GM21526 (cell line): ENCODE measurements at regions not wholly inside any gene's neighbourhood (a gene's known extent, or its start where the extent isn't known, plus 50 kb on each side); places are given as distances from the start of the nearest gene placed in this dataset.
"Not testable (repeated sequence)": the region's sequence is repeated elsewhere in the genome, so short reads cannot be mapped to it uniquely, and the experiment has no call there.

Source experiments
- ATAC-seq: cut with Tn5 transposase; IDR thresholded peaks from one replicate; pipeline ENCODE4 v1.9.1; 2021; ENCODE audit warnings: moderate library complexity; ENCODE audit not compliant: unreplicated experiment, low FRiP score

DNA sequence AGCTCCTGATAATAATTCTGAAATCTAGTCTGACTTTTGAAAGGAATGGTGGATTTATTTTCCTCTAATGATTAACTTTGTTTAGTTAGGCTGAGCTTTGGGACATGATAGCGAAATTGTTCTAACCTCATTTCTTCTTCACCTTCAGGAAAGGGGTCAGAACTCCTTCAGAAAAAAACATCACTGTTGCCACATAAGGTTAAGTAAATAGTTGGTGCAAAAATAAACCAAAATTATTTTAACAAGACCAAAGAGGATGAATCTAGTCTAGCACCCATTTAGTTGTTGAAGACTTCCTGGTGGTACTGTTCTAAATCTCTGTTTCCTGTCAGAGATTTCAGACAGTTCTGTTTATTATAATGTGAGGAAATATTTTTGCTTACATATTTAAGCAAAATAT lies 379.8 kb downstream of the UTRN start:
- ATAC-seq = no peak

DNA sequence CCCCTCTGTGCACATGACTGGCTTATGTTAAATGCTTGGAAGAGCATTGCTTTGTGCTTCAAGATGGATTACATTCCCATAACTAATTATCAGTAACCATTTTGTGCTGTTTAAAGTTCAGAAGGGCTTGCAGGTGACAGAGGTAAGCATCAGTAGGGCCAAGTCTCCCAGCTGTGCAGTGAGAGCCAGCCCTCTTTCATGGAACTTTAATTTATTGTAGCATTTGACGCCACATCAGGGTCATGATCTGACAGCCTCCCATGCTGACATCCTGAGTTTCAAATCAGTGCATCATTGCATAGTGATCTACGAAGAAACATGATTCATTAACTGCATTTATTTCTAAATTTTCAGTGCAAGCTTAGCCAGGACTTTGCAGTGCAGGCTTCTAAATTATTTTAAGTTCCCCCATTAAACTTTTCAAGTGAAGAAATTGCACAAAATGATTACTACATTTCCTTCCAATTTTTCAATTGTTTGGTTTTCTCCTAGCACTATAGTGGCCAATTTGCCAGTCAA lies 380.9 kb downstream of the UTRN start:
- no peak for ATAC-seq

DNA sequence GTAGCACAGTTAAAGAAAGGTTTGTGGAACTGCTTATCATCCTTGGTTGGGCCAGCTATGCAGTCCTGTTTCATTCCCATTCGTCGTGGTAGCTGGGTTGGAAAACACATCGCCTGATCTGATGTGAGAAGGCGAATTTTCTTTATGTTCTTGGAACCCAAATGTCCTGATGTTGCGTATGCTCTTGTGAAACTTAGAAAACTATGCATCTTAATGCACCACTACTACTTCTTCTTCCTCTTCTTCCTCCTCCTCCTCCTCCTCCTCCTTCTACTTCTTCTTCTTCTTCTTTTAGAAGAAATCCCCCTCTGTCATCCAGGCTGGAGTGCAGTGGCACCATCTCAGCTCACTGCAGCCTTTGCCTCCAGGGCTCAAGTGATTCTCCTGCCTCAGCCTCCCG lies 381.6 kb downstream of the UTRN start:
- no peak for ATAC-seq

DNA sequence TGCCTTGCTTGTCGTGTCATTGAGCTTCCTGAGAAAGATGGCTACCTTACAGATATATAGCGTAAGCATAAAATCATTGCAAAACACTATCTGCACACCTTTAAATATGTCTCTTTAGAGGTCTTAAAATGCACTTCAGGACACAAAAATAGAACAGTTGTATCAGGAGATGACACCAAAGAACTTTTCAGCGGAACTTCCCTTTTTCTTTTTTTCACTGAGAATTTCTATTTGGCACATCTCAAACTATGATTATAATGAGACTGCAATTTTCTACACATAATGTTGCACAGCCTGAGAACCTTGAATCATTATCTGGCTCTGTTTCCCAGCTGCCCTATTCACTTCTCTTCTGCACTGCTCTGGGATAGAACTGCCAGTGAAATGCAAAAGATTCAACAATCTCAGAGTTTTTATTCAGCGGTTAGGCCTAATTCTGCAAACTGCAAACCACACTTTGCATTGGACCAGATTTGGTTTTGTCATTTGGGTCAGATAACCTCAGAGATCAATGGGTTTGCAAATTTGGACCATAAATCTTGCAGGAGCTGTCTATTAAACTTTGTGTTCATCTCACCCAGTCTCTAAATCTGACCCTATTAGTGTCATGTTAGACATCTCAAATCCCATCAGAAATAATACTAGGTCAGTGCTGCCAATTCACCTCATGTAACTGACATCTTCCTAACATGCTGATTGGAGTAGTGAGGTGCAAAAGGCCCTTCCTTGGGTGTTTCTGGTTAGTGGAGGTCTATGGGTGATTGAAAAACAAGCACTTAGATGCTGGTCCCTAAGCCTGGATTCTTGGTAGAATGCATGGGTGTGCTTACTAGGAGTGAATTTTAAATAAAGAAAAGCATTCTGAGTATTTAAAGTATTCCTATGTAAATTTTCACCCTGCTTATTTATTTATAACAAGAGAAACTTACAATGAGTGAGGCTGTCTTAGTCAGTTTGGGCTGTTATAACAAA lies 382.7 kb downstream of the UTRN start:
- ATAC-seq = no peak

DNA sequence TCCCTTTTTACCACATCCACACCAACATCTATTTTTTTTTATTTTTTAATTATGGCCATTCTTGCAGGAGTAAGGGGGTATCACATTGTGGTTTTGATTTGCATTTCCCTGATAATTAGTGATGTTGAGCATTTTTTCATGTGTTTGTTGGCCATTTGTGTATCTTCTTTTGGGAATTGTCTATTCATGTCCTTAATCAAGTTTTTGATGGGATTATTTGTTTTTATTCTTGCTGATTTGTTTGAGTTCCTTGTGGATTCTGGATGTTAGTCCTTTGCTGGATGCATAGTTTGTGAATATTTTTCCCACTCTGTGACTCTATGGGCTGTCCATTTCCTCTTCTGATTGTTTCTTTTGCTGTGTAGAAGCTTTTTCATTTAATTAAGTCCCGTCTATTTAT lies 385.1 kb downstream of the UTRN start:
- not testable (repeated sequence) for ATAC-seq

DNA sequence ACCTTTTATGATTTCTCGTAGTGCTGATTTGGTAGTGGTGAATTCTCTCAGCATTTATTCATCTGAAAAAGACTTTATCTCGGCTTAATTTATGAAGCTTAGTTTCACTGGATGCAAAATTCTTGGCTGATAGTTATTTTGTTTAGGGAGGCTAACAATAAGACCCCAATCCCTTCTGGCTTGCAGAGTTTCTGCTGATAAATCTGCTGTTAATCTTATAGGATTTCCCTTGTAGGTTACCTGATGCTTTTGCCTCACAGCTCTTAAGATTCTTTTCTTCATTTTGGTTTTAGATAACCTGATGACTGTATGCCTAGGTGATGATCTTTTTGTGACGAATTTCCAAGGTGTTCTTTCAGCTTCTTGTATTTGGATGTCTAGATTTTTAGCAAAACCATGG lies 388.7 kb downstream of the UTRN start:
- ATAC-seq = no peak

DNA sequence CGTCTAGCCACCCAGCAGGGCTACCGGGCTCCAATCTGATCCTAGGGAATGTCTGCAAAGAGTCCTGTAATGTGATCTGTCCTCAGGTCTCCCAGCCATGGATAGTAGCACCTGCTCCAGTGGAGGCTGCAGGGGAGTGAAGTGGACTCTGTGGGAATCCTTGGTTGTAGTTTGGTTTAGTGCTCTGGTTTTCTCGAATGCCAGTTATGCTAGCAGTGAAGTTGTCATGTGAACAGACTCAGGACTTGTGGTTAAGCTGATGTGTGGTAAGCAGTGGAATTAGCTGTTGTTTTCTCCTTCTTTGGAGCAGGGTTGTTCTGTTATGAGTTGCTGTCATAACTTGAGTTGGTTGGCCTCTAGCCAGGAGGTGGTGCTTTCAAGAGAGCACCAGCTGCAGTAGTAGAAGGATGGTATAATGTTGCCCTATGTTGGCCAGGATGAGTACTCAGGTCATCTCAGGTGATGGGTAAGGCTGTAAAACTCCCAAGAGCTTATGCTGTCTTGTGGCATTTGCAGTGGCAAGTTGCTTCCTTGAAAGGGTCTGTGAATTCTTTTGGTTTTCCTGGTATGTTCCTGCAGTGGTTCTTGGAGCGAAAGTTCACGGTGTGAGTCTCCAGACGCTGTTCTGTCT lies 390.2 kb downstream of the UTRN start:
- no peak for ATAC-seq

DNA sequence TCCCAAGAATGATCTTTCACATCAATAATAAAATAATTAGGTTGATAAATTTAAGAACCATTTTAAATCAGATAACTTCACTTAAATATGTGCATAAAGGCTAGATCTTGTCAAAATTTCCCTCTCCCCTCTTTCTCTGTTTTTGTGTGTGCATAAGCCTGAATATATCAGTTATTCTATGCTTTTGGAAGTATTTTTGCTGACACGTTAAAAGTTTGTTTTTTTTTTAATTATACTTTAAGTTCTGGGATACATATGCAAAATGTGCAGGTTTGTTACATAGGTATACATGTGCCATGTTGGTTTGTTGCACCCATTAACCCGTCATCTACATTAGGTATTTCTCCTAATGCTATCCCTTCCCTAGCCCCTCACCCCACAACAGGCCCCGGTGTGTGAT lies 391.2 kb downstream of the UTRN start:
- ATAC-seq = not testable (repeated sequence)

DNA sequence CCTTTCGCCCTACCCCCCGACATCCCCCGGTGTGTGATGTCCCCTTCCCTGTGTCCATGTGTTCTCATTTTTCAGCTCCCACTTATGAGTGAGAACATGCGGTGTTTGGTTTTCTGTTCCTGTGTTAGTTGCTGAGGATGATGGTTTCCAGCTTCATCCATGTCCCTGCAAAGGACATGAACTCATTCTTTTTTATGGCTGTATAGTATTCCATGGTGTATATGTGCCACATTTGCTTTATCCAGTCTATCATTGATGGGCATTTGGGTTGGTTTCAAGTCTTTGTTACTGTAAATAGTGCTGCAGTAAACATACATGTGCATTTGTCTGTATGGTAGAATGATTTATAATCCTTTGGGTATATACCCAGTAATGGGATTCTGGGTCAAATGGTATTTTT lies 392.1 kb downstream of the UTRN start:
- not testable (repeated sequence) for ATAC-seq

DNA sequence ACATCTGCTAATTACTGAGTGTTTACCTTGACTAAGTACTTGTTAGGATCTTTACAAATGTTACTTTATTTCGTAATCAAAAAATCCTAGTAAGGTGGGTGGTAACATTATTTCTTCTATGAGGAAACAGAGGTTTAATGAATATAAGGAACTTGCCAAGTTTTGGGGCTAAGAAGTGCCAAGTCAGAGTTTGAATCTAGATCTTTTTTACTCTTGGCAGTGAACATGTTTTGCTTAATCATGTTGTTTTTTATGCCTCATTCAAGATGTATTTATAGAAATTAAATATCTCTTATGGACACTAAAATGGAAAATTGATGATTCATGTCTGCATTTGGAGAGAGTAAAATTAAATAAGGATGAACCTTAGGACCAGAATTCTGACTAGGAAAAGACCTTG lies 393.7 kb downstream of the UTRN start:
- ATAC-seq = no peak

DNA sequence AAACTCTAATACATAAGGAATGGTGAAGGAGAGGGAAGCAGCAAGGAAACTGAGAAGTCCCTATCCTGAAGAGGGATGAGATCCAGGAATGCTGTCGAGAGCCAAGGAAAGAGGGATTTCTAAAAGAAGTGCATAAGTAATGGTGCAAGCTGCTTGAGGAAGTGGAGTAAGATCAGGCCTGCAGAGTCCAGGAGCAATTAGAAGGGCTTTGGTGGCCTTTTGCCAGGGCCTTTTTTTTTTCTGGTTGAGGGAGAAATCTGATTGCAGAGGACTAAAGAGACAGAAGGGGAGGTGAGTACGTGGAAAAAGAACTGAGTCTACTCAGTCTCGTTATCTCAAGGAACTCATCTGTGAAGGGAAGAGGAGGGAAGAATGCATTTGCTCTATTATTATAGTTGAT lies 396.2 kb downstream of the UTRN start:
- ATAC-seq = no peak

DNA sequence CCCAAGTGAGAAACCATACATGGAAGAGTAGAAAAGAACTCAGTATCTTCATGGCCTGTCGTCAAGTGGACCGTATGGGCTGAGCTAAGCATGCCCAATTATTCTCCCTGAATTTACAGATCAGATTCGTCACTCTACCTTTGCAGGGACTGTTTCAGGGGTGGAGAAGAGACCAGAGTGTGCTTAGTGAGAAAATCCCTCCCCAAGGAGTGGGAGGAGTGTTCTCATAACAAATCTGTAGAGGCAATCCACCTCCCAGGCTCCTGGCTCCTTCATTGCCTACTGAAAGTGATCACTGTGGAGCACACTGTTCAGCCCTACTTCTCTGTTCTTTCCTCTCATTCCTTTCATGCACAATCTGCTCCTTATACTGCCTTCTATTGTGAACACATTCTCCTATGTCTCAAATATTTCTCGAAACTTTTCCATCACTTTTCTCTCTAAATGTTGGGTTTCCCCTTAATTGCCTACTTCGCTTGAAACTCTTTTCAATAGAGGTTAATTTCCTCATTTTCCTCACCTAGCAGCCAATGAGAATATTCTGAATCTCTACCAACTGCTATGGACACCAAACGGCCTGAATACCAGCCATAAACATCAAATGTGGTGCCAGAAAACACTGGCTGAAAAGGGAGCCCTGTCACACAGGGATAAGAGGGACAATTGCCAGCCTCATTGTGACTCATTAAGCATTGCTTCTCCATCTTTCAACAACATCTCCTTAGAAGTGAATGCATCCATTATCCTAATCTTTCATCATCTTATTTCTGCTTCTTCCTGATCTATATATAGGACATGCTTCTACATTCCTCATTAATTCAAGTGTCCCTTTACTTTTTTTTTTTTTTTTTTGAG lies 398.3 kb downstream of the UTRN start:
- no peak for ATAC-seq

DNA sequence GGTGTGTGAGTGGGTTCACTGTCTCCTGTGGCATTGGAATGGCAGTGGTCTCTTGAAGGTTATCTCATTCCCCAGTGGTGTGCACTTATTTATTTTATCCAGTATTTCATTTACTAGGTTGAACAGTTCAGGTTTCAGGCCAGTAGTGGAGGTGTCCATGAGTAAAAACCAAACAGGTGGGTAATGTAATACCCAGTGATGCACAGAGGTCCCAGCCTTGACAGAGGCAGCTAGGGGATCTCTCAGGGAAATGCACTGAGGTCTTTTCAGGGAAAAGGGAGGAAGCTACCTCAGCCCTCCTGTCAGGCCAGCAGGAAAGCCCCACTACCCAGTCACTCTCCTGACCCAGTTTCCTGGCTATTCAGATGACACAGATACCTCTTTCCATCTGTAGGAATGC lies 403.6 kb downstream of the UTRN start:
- no peak for ATAC-seq

DNA sequence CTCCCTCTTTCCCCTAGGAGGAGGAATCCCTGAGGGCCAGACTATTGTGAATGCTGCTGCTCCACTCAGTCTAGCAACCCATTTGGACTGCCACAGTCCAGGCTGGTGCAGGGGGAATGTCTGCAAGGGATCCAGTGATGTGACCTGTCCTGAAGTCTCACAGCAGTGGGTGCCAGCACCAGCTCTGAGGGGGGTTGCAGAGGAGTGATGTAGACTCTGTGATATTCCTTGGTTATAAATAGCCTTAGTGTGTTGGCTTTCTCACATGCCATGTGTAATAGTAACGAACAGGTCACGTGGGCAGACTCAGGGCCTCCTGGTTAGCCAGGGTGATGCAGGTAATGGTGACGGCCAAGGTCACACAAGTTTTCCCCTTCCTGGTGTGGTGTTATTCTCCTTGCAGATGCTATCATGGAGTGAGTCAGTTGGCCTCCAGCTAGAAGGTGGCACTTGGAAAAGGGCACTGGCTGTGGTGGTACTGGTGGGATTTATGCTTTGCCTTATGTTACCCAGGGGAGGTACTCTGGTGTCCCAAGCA lies 404.4 kb downstream of the UTRN start:
- no peak for ATAC-seq

DNA sequence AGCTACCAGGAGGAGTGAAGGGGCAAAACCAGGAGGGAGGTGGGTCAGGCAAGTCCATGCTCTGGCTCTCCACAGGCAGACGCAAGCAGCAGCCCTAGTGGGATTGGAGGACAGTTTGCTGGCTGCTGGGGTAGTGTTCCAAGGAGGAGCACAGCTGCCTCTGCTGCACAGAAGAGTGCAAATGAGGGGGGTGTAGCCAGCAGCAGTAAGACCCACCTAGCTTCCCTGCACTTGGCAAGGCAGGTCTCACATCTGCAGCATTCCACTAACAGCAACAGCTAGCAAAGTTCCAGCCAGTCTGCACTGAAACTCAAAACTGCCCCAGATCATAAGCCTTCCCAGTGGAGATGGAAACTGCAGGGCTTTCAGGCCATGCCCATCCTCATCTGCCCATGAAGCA lies 405.0 kb downstream of the UTRN start:
- no peak for ATAC-seq

DNA sequence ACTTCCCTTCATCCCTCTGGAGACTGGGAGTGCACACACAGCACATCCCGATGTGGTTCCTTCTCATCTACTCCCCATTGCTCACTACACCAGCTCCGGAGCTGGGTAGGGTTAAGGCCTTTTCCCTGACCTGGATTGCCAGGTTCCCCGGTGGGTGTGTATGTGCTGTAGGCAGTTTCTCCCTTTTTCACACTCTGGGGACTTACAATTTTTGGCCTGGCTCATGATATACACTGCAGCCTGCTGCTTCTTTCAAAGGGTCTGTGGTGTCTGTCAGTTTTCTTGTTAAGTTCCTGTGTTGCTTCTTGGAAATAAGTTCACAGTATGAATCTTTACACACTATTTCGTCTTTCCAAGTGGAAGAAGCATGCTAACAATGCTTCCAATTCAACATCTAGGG lies 405.5 kb downstream of the UTRN start:
- no peak for ATAC-seq

DNA sequence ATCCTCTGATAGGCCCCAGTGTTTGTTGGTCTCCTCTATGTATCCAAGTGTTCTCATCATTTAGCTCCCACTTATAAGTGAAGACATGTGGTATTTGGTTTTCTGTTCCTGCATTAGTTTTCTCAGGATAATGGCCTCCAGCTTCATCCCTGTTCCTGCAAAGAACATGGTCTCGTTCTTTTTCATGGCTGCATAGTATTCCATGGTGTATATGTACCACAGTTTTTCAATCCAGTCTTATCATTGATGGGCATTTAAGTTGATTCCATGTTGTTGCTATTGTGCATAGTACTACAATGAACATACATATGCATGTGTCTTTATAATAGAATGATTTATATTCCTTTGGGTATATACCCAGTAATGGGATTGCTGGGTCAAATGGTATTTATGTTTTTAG lies 406.9 kb downstream of the UTRN start:
- ATAC-seq = not testable (repeated sequence)

DNA sequence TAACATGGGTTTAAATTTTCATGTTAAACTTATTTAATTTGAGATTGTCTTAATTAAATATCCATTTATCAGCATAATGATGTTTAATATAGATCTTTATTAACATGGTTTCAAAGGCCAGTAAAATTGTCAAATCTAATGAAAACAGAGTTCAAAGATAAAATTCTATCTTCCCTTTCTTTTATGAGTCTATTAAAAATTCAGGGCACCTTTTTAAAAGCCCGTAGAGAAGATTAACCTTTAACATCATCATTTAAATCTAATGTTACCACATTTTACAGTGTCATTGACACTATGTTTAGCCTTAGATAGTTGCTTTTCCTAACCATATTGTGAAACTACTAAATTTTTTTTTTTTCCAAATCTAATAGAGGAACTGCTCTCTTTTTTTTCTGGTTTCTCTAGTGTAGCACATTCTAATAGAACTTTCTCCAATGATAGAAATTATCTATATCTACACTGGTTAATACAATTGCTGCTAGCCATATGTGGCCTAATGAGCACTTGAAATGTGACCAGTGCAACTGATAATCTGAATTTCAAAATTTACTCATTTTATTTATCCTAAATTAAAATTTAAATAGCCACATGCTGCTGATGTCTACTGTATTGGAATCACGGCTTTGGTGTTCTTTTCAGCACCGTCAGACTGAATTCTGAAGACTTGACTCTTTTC lies 410.9 kb downstream of the UTRN start:
- ATAC-seq = no peak

DNA sequence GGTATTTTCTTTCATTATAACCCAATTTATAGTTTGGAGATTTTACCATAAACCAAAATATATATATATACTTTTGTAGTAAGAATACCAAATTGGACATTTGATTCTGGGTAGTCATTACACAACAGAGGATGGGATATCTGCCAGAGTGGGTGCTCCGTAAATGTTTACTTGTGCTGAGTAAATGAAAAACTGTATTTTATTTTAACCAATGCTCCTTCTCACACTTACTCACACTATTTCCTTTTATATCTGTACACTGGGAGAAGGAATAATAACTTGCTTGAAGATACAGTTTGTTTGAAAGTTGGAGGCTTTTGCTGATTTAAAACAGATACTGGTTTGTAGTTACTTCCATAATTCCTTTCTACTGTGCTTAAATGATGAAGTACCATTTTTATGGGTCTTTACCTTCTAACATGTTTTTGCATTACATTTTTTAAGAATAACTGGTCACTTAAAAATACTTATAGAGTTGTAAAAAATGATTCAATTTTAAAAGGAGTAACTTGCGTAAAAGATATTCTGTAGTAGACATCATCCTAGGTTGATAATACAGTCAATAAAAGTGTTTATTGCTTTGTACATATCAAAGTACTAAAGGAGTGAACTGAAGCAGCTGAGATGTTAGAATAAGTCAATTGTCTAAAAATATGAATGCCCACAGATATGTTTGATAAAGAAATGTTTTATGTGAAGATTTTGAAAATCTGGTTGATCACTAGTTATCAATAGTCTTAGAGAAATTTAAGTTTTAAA lies 411.7 kb downstream of the UTRN start:
- no peak for ATAC-seq
